B cell (primary cell): ENCODE measurements at regions not wholly inside any gene's neighbourhood (a gene's known extent, or its start where the extent isn't known, plus 50 kb on each side); places are given as distances from the start of the nearest gene placed in this dataset.

Experiments used
- ATAC-seq: fragments of 200-7000 bp; cut with Tn5 transposase; one replicate; pipeline ENCODE4 v1.10.0; 2021; ENCODE audit warnings: low read depth, mild to moderate bottlenecking, moderate number of reproducible peaks, moderate library complexity
- CTCF ChIA-PET: fragments of 350-600 bp; sonication (Branson Sonifier 250); formaldehyde crosslinking; loops from one replicate; lab custom pipeline; 2021; ENCODE audit warnings: antibody characterized with exemption, inconsistent platforms; lab: Charles Lee
- POLR2A ChIA-PET: fragments of 350-600 bp; sonication (Branson Sonifier 250); formaldehyde crosslinking; loops from one replicate; lab custom pipeline; 2021; ENCODE audit warnings: antibody characterized with exemption; lab: Charles Lee
- DNase-seq: peaks from one replicate; pipeline ENCODE4 v3.0.0; 2013
- H2AFZ ChIP-seq: 2 replicates; pipeline ENCODE4 v1.6.1; 2012; ENCODE audit warnings: mild to moderate bottlenecking, low read depth, low read length; ENCODE audit not compliant: insufficient read depth, poor library complexity, severe bottlenecking
- H3K27ac ChIP-seq, 2 donors: 1 replicate in 1 of 2; 2 replicates in 1 of 2; pipeline ENCODE4 v1.5.1; 2012 to 2013; ENCODE audit warnings: low read length in 2 of 2, mild to moderate bottlenecking in 2 of 2, moderate library complexity in 1 of 2
- H3K27me3 ChIP-seq, 4 experiments: fragments of 200-600 bp in 1 of 4; sonication (generic) in 1 of 4; replicated peaks in 1 of 4; 1 replicate in 2 of 4; 2 replicates in 2 of 4; pipeline versions ENCODE4 v1.6.1 to v1.7.0; 2013 to 2016; ENCODE audit warnings: low read length in 3 of 4, mild to moderate bottlenecking in 2 of 4, mixed read lengths in 1 of 4, moderate library complexity in 1 of 4; ENCODE audit not compliant: insufficient read depth in 4 of 4, control insufficient read depth in 3 of 4; ENCODE audit errors: control extremely low read depth in 1 of 4
- H3K36me3 ChIP-seq, 2 experiments: replicated peaks in 1 of 2; 1 replicate in 1 of 2; 2 replicates in 1 of 2; pipeline versions ENCODE4 v1.6.1 to v1.7.1; 2013; ENCODE audit warnings: low read length in 1 of 2; ENCODE audit not compliant: insufficient read depth in 2 of 2, control insufficient read depth in 1 of 2; ENCODE audit errors: control extremely low read depth in 1 of 2, extremely low read depth in 1 of 2
- H3K4me1 ChIP-seq, 2 donors: fragments of 200-600 bp in 1 of 2; sonication (generic) in 1 of 2; 1 replicate in 1 of 2; 2 replicates in 1 of 2; pipeline versions ENCODE4 v1.5.1 to v1.6.1; 2013 to 2017; ENCODE audit warnings: low read length in 2 of 2; ENCODE audit not compliant: control insufficient read depth in 2 of 2, insufficient read depth in 2 of 2
- H3K4me2 ChIP-seq: replicated peaks from 2 replicates; pipeline ENCODE3; 2012; ENCODE audit warnings: mild to moderate bottlenecking, low read depth, low read length; ENCODE audit not compliant: poor library complexity, severe bottlenecking
- H3K4me3 ChIP-seq, 5 experiments: fragments of 200-600 bp in 1 of 5; sonication (generic) in 1 of 5; 1 replicate in 3 of 5; 2 replicates in 2 of 5; pipeline versions ENCODE4 v1.5.1 to v1.7.0; 2011 to 2016; ENCODE audit warnings: low read length in 4 of 5, mild to moderate bottlenecking in 4 of 5, low read depth in 2 of 5, control low read depth in 1 of 5, moderate library complexity in 1 of 5; ENCODE audit not compliant: insufficient read depth in 1 of 5; ENCODE audit errors: control extremely low read depth in 1 of 5, extremely low read depth in 1 of 5
- H3K79me2 ChIP-seq: fragments of 200-600 bp; sonication (generic); one replicate; pipeline ENCODE4 v1.6.0; 2016; ENCODE audit warnings: low read length; ENCODE audit not compliant: control insufficient read depth, insufficient read depth
- H3K9ac ChIP-seq: fragments of 200-600 bp; sonication (generic); 2 replicates; pipeline ENCODE4 v1.6.1; 2017; ENCODE audit warnings: mild to moderate bottlenecking, low read length, moderate library complexity
- H3K9me3 ChIP-seq, 3 donors: one replicate each; pipeline versions ENCODE4 v1.6.1 to v1.7.1; 2013; ENCODE audit warnings: low read length in 2 of 3; ENCODE audit not compliant: control insufficient read depth in 2 of 3, insufficient read depth in 1 of 3; ENCODE audit errors: control extremely low read depth in 1 of 3
- H4K20me1 ChIP-seq: 2 replicates; pipeline ENCODE4 v1.6.0; 2012; ENCODE audit warnings: mild to moderate bottlenecking, low read length; ENCODE audit not compliant: insufficient read depth, control insufficient read depth, poor library complexity, severe bottlenecking
- H3K27ac Mint-ChIP-seq: one replicate; pipeline ENCODE4 v1.8.0; 2021; ENCODE audit warnings: mixed read lengths
- H3K27me3 Mint-ChIP-seq: one replicate; pipeline ENCODE4 v1.8.0; 2021; ENCODE audit warnings: mixed read lengths
- H3K4me1 Mint-ChIP-seq: one replicate; pipeline ENCODE4 v1.8.0; 2021; ENCODE audit warnings: mixed read lengths
- H3K4me3 Mint-ChIP-seq: one replicate; pipeline ENCODE4 v1.8.0; 2021; ENCODE audit warnings: mixed read lengths
- H3K9me3 Mint-ChIP-seq: one replicate; pipeline ENCODE4 v1.8.0; 2022; ENCODE audit warnings: mixed read lengths; ENCODE audit not compliant: insufficient read depth
- CTCF ChIP-seq: fragments of 200-600 bp; IDR thresholded peaks from one replicate; pipeline ENCODE4 v1.8.0; 2022; ENCODE audit warnings: antibody characterized with exemption, mild to moderate bottlenecking
- EZH2 ChIP-seq: IDR thresholded peaks from 2 replicates; pipeline ENCODE4 v1.6.1; 2012; ENCODE audit warnings: borderline replicate concordance, low read depth, mild to moderate bottlenecking, moderate library complexity, low read length; ENCODE audit not compliant: insufficient read depth, poor library complexity, severe bottlenecking
- WGBS: methylation state at CpG from one replicate; pipeline ENCODE4 v1.1.5; 2013; ENCODE audit warnings: missing lambda C conversion rate; ENCODE audit not compliant: insufficient coverage; 5-methylcytosine and 5-hydroxymethylcytosine counted together
- intact Hi-C: fragments of 100-400 bp; cut with micrococcal nuclease; formaldehyde crosslinking; loops from one replicate; pipeline ENCODE4 v1.10.0; 2022

GRCh38 chr7:21214657-21215056 lies 213.2 kb upstream of the SP4 start:
- Mint-ChIP-seq H3K9me3 (no peaks in the 10 kb centered on the region), H3K27ac (no peak overlapping the region), H3K4me1 (no peaks in the 10 kb centered on the region), H3K27me3 (peaks cover 7% of the 10 kb centered on the region), H3K4me3 (no peak overlapping the region)
- intact Hi-C loops = no loop called here
- no peaks in the 10 kb centered on the region for H3K9me3 ChIP-seq
- no peaks in the 10 kb centered on the region for H3K27me3 ChIP-seq
- no peaks in the 10 kb centered on the region for H3K79me2 ChIP-seq
- H3K27ac ChIP-seq = no peak overlapping the region
- no peak overlapping the region for H3K4me3 ChIP-seq
- H3K4me2 ChIP-seq = no peak overlapping the region
- H2AFZ ChIP-seq = no peak overlapping the region
- H3K4me1 ChIP-seq = no peaks in the 10 kb centered on the region
- no CpG with 5 or more reads among the region's 1 CpG for WGBS
- no peaks in the 10 kb centered on the region for H4K20me1 ChIP-seq
- no peak overlapping the region for H3K9ac ChIP-seq
- H3K36me3 ChIP-seq = no peaks in the 10 kb centered on the region
- CTCF ChIA-PET = no interaction called here
- no peak for TF ChIP-seq EZH2
- TF ChIP-seq CTCF = no peak
- POLR2A ChIA-PET = no interaction called here
- no peak for DNase-seq
- no peak for ATAC-seq

- Mint-ChIP-seq H3K27me3 (peaks cover 3% of the 10 kb centered on the region), H3K4me3 (no peak overlapping the region), H3K9me3 (no peaks in the 10 kb centered on the region), H3K27ac (no peak overlapping the region), H3K4me1 (no peaks in the 10 kb centered on the region)
- WGBS = no CpG with 5 or more reads among the region's 1 CpG
- DNase-seq (no peak), ATAC-seq (no peak)
- no peak overlapping the region for H3K4me3 ChIP-seq
- no peaks in the 10 kb centered on the region for H3K36me3 ChIP-seq
- no peaks in the 10 kb centered on the region for H3K4me1 ChIP-seq
- POLR2A ChIA-PET = no interaction called here
- H3K27ac ChIP-seq = no peak overlapping the region
- no peaks in the 10 kb centered on the region for H3K79me2 ChIP-seq
- CTCF ChIA-PET = no interaction called here
- no peak overlapping the region for H2AFZ ChIP-seq
- H4K20me1 ChIP-seq = no peaks in the 10 kb centered on the region
- no peak for TF ChIP-seq CTCF
- TF ChIP-seq EZH2 = no peak
- no peak overlapping the region for H3K9ac ChIP-seq
- H3K9me3 ChIP-seq = no peaks in the 10 kb centered on the region
- H3K27me3 ChIP-seq = no peaks in the 10 kb centered on the region
- no peak overlapping the region for H3K4me2 ChIP-seq
- intact Hi-C loops = no loop called here
Measured at GRCh38 chr7:21215307-21215706, 212.6 kb upstream of the SP4 start.
